CD4-positive, alpha-beta T cell treated with Interleukin-4 for 1 hour (primary cell): ENCODE measurements at regions not wholly inside any gene's neighbourhood (a gene's known extent, or its start where the extent isn't known, plus 50 kb on each side); places are given as distances from the start of the nearest gene placed in this dataset.
"Not testable (repeated sequence)": the region's sequence is repeated elsewhere in the genome, so short reads cannot be mapped to it uniquely, and the experiment has no call there.

Experiments
- DNase-seq, 2 donors: peaks; one replicate each; pipeline ENCODE4 v3.0.0-alpha.2; 2020 to 2022

DNA sequence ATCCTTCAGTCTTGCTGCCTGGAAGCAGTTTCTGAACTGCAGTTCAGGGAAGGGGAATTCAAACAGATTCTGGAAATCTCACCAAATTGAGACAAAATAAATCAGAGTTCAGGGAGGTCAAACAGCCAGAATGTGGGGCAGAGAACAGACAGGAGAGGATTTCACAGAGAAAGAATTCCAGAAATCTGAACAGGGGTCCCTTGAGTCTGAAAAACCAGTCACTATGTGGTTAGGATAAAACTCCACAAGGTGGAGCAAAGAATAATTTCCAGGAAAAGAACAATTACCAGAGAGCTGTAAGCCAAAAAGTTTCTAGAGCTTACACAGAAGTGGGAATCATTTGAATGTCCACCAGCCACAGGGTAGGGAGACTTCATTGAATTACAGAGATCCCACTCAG, 84.7 kb downstream of the URB2 start:
- DNase-seq = no peak

DNA sequence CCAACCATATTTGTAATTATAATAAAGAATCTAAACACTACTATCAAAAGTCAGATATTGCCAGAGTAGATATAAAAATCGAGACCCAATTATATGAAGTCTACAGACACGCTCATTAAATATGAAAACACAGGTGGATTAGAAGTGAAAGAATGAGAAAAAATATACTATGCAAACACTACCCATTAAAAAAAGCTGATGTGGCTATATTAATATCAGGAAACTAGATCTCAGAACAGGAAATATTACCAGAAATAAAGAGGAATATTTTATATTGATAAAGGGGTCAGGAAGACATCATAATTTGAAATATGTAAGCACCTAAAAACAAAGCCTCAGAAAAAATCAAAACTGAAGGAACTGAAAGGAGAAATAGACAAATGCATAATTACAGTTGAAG, 88.3 kb downstream of the URB2 start:
- DNase-seq = no peak

DNA sequence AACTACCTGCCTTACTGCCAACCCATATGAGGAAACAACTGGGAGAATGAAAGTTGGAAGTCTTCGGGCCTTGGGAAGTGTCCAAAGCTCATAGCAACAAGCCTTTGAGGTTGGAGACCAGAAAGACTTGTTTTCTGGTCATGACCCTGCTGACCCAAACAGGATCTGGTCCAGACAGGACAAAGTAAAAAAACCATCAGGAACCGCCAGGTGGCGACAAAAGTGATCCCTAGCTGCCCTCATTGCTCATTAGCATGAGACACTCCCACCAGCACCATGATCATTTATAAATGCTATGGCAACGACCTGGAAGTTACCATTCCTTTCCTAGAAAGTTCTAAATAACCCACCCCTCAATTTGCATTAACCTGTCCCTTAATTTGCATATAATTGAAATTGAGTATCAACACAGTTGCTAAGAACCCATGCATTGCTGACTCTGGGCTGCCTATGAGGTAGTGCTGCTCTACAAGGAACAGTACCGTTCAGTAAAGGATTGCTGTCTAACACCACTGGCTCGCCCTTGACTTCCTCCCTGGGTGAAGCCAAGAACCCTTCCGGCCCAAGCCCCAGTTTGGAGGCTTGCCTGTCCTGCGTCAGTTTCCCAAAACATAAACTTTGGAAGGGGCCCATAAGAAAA, 89.0 kb downstream of the URB2 start:
- DNase-seq = peak; percentile 25 to 49

DNA sequence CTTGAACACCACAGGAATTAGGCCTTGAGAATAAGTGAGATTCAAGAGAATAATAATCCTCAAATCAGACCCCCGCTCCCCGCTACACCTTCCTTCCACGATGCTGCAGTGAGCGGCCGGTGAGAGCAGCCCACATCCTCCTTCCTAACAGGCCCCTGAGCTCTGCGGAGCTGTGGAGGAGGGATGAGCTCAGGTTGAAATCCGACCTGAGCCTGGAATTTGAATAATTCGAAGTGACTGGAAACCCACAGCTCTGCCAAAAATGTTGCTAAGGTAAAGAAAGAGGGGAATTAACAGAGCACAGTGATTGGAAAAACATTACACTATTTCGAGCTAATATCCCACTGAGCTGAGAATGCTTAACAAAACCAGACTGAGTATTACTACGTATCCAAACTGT, 90.0 kb downstream of the URB2 start:
- DNase-seq = no peak

DNA sequence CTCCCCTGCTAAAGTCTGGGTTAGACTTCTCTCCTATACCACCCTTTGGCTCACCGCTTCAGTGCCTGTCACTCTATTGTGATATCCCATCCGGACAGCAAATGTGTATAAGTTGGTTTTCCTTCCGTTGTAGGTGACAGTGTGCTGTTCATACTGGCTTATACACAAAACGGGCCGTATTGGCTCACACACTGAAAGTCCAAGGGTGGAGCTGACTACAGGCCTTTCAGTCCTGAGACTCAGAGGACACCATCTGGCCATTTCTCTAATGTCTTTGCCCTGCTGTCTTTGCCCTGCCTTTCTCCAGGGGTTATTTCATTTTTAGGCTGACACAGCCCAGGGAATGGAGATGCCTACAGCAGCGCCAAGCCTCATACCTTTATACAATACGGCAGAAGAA, 90.7 kb downstream of the URB2 start:
- DNase-seq = no peak

DNA sequence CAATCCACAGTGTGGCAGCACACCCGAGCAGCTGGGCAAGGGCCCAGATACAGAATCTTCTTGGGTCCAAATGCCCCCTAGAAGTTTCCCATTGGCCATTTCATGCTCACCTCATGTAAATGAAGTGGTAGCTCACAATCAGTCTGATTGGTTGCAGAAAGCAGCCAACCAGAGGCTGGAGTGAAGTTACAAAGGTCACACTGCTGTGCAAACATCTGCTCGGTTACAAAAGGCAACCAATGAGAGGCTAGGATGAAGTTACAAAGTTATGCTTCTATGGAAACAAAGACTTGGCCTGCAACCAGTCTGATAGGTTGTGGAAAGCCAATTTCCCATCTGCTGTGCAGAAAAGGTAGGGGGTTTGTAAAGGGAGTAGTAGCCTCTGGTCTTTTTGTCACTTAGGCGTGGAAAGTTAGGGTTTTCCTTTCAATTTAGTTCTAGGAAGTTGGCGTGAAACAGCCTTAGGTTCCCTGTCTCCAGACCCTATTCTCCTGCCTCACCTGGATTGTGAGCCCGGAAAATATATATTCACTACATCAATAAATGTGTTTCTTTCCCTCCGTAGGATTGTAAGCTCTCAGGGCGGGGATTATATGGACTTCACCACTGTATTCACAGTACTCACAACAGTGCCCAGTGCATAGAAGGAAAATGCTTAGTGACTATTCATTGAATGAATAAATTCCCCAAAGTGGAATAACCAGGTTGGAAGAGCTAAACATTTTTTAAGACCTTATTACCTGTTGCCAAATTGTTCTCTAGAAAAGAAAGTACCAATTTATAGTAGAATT, 91.9 kb downstream of the URB2 start:
- no peak for DNase-seq

DNA sequence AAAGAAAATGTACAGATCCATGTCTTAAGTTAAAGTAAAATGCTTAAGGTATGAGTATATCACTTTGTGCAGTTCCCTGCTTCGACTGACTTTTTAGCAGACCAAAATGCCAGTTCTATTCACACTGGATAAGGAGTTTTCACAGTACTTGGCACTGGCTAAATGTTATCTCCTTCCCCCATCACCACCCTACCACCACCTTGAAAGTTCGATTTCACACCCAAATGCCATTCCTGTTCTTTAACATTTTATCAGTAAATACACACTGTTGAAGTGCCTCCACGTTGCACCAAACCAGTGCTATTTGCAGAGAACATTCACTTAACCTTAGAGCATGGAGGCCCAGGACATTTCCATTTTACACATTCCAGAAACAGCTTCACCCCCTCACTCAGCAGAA, 100.0 kb downstream of the URB2 start:
- no peak for DNase-seq

DNA sequence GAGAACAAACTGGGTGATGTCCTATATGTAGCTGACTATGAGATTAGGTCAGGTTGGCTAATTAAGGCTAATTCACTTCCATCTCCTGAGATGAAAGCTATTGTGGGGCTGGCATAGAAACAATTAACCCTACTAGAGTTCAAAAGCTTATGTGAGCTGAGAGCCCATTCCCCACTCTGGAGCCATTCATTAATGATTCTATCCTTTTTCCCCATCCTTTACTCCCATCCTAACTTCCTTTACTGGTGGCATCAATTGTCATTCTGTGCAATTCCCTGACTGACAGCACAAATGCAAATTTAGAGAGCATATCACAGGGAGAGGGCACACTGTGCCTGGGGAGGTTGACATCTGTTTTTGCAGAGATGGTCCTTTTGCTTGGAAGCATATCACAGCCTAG, 103.9 kb downstream of the URB2 start:
- DNase-seq = no peak

DNA sequence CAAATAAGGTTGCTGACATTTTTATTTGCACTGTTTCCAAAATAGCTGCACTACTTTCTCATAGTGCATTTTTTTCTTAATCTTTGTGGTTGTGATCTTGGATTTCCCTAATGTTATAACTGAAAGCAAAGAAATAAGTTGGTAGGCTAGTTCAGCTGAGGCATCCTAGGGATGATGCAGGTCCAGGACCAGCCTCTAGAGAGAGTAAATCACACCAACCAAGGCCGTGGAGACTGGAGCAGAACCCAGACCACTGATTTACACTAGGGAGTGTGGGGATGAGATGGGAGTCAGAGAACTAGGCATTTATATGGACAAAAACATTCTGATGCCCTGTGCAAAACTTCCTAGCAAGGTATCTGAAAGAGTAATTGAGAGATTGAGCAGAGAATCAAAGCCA, 104.5 kb downstream of the URB2 start:
- no peak for DNase-seq

DNA sequence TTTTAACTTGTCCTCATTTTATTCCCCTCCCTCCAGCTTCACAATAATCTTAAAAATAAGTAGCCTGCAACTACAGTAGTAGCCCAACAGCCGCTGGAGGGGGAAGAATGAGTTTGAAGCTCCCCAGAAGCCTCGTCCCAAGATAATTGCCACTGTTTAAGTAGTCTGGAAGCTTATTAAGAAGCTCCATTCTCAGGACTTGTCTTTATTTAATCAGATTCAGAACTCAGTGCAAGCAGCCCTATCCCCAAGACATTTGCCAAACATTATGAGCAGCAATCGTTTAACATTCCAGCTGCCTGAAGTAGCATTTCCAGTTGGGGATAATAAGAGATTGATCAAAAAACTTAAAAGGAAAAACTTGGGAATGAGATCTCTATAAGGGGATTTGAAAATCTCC, 106.0 kb downstream of the URB2 start:
- no peak for DNase-seq

DNA sequence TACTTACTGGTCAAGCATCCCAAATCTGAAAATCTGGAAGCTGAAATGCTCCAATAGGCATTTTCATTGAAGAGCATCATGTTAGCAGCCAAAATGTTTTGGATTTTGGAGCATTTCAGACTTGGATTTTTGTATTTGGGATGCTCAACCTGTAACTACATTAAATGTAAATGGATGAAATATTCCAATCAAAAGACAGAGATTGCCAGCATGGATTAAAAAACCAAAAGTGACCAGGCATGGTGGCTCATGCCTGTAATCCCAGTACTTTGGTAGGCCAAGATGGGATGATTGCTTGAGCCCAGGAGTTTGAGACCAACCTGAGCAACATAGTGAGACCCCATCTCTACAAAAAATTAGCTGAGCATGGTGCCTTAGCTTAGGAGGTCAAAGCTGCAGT, 110.3 kb downstream of the URB2 start:
- no peak for DNase-seq

DNA sequence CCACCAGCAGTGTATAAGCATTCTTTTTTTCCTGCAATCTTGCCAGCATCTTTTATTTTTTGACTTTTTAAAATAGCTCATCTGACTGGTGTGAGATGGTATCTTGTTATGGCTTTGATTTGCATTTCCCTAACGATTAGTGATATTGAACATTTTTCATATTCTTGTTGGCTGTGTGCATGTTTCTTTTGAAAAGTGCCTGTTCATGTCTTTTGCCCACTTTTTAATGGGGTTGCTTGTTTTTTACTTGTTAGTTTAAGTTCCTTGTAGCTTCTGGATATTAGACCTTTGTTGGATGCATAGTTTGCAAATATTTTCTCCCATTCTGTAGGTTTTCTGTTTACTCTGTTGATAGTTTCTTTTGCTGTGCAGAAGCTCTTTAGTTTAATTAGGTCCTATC, 116.6 kb downstream of the URB2 start:
- not testable (repeated sequence) for DNase-seq

DNA sequence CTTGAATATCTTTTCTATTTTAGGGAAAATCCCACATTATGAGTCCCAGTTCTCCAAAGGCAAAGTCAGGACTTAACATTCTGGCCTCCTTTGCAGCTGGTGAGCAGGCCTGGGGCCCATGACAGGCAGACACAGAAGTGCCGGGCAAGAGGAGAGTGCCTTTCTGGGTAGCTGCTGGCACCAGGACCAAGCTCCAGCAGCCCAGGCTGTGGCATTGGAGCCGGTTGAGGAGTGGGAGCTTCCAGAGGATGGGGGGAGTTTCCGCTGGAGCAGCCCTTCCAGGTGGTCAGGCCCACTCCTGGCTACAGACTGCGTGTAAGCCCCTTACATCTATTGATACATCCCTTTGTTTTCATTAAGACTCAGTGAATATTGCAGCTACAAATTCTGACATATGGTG, 123.9 kb downstream of the URB2 start:
- no peak for DNase-seq

DNA sequence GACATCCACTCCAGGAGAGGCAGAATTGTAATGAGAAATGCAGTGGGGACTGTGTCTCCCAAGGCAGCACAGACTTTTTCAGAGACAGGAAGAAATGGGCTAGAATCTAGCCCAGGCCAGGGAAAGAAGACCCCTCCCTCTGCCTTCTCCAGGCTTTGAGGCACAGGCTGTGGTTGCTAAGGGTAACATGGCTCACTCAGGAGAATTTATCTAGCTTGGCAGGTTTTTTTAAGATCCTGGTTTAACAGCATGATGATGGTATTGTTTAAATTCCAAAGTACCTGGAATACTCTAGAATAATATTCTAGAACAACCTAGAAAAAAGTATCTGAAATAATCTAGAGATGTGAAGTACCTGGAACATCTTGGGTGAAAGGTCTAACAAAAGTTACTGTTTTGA, 125.6 kb downstream of the URB2 start:
- no peak for DNase-seq

DNA sequence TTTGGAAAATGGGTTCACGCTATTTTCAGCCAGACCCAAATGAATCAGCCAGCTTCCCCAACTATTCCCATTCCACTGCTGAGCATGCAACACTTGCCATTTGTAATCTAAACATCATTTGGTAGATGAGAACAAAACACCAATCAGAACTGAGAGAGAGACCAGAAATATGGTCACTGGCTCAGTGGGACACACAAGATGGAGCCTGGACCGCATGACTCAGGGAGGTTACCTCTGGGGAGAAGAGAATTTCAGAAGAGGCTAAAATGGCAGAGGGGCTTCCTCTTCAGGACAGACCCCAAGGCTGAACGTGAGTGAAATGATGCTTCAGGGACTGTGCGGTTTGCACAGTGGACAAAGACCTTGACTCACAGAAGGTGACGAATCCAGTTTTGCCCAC, 126.6 kb downstream of the URB2 start:
- no peak for DNase-seq

DNA sequence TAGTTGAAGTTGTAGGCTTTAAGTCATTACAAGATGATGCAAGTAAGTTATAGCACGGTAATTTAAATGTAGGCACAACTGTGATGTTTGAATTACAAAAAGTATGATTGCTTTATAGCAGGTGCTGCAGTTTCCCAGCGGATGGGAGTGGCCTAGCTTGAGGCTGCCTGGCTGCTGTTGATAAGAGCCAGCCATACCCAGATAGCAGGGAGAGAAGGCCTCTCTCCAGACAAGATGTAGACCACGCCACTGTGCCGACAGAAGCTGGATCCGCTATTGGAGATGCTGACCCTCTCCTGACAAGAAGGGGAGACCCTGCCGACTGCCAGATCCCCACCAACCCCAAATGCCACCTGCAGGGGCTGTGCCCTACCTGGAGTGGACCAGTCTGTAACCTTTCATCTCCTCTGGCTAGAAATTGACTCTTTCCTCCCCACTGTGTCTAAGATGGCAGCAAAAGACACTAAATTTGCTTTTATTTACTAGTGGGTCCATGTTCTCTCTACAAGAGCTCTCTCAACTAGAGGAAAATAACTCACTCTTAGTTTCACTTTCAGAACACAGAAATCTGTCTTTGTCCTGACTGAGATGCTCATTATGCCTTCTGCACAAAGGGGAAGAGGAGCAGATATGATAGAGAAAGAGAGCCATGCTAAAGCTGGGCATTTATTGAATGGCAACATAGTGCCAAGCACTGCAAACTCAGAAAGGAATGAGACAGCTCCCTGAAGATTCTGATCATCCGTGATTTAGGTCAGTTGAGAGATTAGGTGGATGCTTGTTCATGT, 127.9 kb downstream of the URB2 start:
- DNase-seq = no peak

DNA sequence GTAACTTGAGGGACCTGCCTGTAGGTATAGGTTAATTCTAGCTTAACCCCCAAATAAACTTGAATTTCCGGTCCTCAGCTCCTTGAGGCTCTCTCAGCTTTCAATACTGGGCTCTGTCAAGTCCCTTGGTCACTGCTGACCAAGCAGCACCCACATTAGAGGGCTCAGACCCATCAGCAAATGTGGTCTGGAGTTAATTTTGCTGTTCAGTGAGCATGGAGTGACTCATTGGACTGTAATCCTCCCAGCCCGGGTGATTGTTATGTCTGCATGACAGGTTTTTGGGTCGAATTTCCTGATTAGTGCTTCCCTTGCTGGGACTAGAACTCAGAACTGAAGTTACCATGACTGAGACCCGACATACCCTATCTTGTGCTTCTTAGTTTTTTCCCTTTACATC, 130.6 kb downstream of the URB2 start:
- no peak for DNase-seq

DNA sequence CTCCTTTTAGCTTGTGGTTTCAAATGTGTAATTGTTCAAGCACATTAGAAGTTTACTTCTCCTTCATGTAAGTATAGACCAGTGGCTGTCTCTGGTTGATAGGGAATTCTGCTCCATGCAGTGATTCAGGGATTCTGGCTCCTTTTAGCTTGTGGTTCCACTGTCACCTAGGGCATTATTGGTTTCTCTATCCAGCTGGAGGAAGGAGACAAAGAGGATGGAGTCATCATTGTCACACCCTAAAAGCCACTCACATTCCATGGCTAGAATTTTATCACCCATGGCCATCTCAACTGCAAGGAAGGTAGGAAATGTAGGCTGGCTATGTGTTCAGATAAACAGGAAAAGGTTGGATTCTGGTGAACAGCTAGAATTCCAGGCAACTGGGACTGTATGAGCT, 131.2 kb downstream of the URB2 start:
- DNase-seq = no peak

DNA sequence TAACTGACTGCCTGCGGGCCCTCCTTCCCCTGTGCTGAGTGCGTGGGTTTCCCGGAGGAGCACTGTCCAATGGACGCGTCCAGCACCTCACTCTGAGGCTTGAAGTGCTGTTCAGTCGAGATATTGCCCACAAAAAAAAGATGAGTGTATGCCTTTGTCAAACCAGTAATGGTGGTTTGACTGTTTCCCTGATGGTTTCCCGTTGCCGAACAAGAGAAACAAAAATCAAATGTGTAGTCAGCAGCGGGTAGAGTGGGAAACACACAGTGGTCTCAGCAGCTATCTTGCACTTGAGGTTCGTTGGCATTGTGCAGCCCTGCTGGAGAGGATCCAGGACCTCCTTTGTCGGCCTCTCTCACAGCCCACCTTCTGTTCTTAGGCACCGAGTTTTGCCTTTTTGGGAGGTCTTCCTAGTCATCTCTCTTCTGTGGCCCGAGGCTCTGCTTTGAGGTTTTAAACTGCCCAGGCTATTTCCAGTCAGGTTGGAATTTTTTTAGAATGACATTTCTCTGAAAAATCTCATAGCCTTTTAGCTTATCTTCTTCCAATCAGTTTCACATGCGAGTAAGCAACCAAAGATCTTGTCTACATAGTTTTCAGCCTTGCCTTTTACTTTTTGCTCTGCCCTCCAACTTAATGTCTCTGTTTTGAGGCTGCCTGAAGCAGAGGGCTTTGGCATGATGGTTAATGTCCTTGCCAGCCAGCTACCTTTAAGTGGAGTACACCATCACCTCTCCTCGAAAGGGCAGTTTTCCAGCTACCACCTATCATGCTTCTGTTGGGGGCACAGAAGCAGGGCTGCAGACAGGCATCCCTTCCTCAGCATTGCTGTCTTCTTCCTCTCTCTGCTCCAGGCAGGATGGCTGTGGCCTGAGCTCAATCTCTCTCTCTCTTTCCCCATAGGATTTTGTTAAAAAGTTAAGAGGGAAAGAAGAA, 132.3 kb downstream of the URB2 start:
- DNase-seq = no peak

DNA sequence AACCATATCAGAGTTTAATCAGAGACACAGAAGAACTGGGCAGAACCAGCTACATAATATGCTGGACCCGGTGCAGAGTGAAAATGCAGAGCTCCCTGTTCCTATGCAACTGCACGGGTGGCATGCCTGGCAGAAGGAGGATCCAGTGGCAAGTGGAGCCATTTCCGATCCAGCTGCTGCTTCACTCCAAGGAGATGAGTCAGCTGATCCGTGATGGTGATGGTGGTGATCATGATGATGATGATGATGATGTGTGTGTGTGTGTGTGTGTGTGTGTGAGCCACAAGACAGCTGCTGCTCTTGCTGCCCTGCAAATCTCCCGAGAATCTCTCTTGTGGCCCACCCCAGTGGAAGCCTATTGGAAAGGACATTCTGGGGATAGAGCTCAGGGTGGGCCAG, 133.0 kb downstream of the URB2 start:
- DNase-seq = no peak

DNA sequence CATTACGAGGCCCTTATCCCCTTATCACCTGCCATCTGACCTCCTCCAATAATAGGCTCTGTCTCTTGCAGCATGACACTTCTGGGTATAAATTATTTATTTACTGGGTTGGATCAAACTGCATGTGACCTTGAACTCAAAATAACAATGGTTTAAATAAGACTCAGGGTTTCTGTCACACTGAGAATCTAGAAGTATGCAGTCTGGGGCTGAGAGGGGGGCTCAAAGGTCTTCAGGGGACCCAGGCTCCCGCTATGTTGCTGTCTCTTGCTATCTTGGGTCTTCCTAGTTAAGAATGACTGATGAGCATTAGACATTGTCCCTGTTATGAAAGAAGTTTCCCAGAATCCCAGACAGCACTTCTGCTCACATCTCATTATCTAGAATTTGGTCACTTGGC, 133.5 kb downstream of the URB2 start:
- DNase-seq = no peak

DNA sequence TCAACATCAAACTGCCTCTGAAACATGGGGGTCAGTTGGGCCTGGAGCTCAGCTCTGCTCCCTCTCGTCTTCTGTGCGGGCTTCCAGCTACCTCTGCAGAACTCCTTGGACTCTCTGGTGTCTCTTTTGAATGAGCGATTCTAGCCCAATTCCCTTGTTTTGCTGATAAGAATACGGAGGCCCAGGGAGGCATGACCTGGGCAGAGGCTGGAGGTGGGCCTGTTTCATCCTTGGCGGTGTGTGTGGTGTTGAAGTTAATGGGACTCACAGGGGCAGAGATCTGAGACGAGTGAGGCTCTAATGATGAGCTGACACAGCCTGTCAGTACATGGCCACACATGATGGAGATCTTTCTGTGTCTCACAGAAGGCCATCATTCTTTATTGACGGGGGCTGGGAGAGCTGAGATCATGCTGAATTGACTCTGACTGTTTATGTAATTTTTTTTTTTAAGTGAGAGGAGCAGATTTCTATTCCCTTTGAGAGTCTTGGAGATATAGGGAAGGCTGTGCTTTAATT, 134.5 kb downstream of the URB2 start:
- no peak for DNase-seq

DNA sequence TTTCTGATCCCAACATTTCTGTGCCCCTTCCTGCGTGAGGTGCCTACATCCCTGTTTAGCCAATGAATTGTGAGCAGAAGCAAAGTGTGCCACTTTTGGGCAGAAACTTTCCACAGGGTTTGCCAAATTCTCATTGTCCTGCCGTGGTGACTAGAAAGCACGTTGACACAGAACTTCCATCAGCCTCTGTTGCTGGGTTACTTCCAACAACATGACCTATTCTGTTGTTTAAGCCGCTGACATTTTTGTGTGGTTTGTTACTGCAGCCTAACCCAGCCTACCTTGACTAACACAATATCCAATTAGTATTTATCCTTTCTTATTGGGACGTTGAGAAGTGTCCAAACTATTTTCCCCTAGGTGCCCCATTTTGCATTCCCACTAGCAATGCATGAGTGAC, 136.8 kb downstream of the URB2 start:
- DNase-seq = no peak
